HG03280 (cell line): ENCODE measurements at regions not wholly inside any gene's neighbourhood (a gene's known extent, or its start where the extent isn't known, plus 50 kb on each side); places are given as distances from the start of the nearest gene placed in this dataset.
"Not testable (repeated sequence)": the region's sequence is repeated elsewhere in the genome, so short reads cannot be mapped to it uniquely, and the experiment has no call there.

Experiments used
- ATAC-seq: cut with Tn5 transposase; IDR thresholded peaks from one replicate; pipeline ENCODE4 v1.9.1; 2021; ENCODE audit warnings: mild to moderate bottlenecking, moderate library complexity; ENCODE audit not compliant: unreplicated experiment

DNA sequence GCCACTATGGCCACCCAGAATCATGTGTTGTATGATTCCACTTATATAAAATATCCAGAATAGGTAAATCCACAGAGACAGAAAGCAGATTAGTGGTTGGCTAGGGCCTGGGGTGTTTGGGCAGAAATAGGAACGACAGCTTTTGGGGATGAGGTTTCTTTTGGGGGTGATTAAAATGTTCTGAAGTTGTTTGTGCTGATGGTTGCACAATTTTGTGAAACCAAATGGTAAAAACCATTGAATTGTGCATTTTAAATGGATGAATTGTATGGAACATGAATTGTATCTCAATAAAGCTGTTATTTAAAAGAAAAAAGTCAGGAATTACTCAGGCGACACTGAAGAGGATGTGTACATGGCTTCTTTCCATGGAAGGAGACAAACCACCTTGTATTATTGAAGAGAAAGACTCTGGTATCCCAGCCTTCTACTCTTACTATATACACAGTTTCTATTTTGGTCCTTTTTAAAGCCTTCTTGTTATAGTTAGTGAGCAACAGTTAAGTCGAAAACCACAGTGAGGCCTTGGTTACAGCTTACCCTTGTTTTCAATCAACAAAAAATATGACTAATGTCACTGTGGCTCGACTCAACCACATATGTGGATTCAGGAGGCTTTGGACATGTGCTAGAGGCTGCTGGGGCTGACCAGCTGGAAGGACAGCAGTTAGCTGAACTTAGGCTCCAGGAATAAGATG lies 57.1 kb upstream of the KMT2E start:
- peak; percentile 93 for ATAC-seq

DNA sequence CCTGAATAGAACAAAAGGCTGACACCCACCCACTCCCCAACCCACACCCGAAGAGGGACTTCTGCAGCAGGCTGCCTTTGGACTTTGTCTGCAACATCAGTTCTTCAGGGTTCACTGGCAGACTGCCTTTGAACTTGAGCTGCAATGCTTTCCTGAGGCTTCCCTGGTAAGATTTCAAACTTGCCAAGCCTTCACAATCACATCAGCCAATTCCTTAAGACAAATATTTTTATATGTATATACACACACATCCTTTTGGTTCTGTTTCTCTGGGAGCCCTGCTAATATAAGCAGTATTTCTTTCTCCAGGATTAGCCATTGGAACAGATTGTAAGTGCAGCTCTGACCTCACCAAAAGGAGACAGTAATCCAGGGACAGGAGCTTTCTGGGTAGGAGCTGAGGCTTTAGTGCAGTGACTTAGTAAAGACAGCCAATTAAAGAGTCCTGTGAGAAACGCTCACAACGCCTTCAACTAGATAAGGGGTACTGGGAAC lies 55.6 kb upstream of the KMT2E start:
- no peak for ATAC-seq

DNA sequence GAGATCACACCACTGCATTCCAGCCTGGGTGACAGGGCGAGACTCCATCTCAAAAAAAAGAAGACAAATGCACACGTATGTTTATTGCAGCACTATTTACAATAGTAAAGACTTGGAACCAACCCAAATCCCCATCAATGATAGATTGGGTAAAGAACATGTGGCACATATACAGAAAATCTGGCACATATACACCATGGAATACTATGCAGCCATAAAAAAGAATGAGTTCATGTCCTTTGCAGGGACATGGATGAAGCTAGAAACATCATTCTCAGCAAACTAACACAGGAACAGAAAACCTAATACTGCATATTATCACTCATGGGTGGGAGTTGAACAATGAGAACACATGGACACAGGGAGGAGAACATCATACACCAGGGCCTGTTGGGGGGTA lies 54.5 kb upstream of the KMT2E start:
- not testable (repeated sequence) for ATAC-seq

DNA sequence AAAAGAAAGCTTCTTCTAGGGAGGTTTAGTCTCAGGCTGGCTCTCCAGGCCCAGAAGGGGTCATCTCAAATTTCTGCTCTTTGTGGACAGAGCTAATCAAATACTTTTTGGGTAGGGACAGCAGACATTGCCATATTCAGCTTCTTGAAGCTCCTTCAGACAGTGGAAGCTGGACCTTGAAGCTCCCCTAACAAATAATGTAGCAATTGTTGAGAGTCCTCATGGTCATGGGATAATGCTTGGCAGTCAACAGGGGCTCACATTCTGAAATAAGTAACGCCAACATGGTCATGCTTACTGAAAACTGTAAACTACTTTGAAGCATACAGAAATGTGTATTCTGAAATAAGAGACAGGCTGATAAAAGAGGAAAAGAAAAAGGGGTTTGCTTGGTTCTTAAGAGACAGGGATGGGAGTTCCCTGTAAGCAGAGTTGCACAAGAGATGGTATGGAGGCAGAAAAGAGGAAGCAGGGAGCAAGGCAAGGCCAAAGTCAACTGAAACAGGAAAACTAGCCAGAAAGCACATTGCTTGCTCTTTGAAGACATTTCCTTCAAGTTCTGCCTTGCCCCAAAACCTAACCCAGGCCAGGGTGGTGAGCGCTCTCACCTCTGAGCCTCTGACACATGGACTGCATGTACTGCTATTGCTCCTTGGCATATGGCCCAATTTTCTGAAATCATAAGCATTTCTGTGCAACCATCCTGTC lies 53.1 kb upstream of the KMT2E start:
- no peak for ATAC-seq

DNA sequence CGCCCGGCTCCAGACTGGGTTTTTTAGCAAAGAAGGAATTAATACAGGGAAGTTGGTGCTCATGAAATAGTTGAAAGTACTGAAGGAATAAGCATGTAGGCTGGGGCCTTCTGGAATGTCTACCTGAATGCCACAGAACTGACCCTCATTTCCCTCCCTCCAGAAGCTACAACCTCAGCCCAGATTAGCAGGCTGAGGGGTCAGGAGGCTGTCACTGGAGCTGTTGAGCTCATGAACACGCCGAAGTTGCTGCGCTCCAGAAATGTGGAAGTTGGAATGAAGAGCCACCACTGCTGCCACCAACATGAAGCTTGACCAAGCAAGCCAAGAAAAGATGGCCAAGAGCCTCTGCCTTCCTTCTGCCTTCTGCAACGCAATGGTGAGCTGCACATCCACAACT lies 52.2 kb upstream of the KMT2E start:
- no peak for ATAC-seq

DNA sequence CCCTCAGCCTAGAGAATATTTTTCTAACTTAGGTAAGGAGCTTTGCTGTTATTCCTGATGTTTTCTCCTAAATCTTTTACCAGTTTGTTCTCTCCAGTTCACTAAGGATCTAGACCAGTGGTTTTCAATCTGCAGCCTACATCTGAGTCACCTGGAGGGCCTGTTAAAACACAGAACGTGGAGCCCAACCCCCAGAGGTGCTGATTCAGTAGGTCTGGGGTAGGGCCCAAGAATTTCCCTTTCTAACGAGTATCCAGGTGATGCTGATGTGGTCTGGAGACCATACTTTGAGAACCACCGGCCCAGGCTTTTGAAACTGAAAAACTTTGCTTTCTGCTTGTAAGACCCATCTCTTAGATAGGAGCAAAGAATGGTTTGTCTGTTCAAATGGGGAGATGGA lies 51.2 kb upstream of the KMT2E start:
- ATAC-seq, result no peak

DNA sequence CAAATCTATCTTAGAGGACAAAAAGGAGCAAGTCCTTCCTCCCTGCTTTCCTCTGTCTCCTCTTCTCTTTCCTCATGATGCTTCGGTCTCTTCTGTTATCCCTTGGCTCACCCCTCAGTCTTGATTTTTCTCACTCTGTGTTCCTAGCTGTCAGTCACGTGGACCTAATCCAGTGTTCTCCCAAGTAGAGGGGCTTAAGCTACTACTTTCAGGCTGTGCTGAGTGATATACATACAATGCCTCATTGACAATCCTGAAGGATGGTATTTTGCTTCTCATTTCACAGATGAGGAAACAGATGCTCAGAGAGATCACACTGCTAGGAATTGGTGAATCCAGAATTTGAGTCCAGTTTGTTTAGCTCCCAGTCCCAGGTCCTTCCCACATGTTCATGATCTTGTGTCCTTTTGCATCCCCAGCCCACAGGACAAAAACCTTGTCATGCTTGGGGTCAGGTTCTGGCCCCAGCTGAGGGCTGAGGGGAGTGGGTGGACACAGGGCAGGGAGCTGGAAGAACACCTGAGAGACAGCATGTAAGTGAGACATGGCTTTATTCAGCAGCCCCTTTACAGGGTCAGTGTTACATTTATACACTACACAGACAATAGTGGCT lies 50.5 kb upstream of the KMT2E start:
- no peak for ATAC-seq

DNA sequence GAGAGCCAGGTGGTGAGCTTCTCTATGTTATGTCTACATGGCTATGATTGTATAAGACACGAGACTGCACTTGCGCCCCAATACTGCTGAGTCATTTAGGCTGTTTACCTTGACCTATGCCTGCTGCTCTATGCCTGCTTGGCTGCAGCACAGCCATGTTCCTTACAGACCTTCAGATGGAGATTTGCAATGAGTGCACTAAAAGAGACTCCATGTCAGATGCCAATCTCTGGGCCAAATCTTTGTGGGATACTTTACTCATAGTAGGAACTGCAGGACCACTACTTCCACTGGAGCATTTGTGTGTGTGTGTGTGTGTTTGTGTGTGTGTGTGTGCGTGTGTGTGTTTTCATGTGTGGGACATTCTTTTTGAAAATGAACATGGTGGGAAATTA lies 50.0 kb upstream of the KMT2E start:
- no peak for ATAC-seq
